Activated T-helper 1 cell treated with anti-CD3 and anti-CD28 coated beads, Interleukin-12 subunit alpha, Interleukin-12 subunit beta, Interleukin-2, Interleukin-4 antibody, amounts not matched to agents 30 ng/mL and 10 ng/mL and 1 ng/mL, durations not matched to agents 14 hours and 24 hours and 36 hours (primary cell): ENCODE measurements at regions not wholly inside any gene's neighbourhood (a gene's known extent, or its start where the extent isn't known, plus 50 kb on each side); places are given as distances from the start of the nearest gene placed in this dataset.

Experiments
- DNase-seq: peaks from one replicate; pipeline ENCODE4 v3.0.0; 2021; ENCODE audit warnings: low spot score
- H3K27ac Mint-ChIP-seq: one replicate; pipeline ENCODE4 v1.8.0; 2021; ENCODE audit warnings: mild to moderate bottlenecking, mixed read lengths
- H3K27me3 Mint-ChIP-seq: one replicate; pipeline ENCODE4 v1.8.0; 2022; ENCODE audit warnings: mild to moderate bottlenecking, moderate library complexity, mixed read lengths; ENCODE audit not compliant: insufficient read depth
- H3K36me3 Mint-ChIP-seq: one replicate; pipeline ENCODE4 v1.8.0; 2021; ENCODE audit warnings: low read depth, mixed read lengths
- H3K4me1 Mint-ChIP-seq: one replicate; pipeline ENCODE4 v1.8.0; 2021; ENCODE audit warnings: low read depth, mixed read lengths
- H3K4me3 Mint-ChIP-seq: one replicate; pipeline ENCODE4 v1.8.0; 2021; ENCODE audit warnings: mild to moderate bottlenecking, moderate library complexity, mixed read lengths
- H3K9me3 Mint-ChIP-seq: one replicate; pipeline ENCODE4 v1.8.0; 2021; ENCODE audit warnings: mixed read lengths
- intact Hi-C: fragments of 100-400 bp; cut with micrococcal nuclease; formaldehyde crosslinking; loops from one replicate; pipeline ENCODE4 v1.15.1; 2024

- H3K9me3 Mint-ChIP-seq = no peaks in the 10 kb centered on the region
- H3K4me1 Mint-ChIP-seq = no peaks in the 10 kb centered on the region
- intact Hi-C loops = no loop called here
- no peak for DNase-seq
- no peaks in the 10 kb centered on the region for H3K27me3 Mint-ChIP-seq
- H3K4me3 Mint-ChIP-seq = no peak overlapping the region
- H3K27ac Mint-ChIP-seq = no peak overlapping the region
- H3K36me3 Mint-ChIP-seq = no peaks in the 10 kb centered on the region
These were observed 183.9 kb upstream of the NCAM1 start for GRCh38 chr11:112777283-112777751.

DNA sequence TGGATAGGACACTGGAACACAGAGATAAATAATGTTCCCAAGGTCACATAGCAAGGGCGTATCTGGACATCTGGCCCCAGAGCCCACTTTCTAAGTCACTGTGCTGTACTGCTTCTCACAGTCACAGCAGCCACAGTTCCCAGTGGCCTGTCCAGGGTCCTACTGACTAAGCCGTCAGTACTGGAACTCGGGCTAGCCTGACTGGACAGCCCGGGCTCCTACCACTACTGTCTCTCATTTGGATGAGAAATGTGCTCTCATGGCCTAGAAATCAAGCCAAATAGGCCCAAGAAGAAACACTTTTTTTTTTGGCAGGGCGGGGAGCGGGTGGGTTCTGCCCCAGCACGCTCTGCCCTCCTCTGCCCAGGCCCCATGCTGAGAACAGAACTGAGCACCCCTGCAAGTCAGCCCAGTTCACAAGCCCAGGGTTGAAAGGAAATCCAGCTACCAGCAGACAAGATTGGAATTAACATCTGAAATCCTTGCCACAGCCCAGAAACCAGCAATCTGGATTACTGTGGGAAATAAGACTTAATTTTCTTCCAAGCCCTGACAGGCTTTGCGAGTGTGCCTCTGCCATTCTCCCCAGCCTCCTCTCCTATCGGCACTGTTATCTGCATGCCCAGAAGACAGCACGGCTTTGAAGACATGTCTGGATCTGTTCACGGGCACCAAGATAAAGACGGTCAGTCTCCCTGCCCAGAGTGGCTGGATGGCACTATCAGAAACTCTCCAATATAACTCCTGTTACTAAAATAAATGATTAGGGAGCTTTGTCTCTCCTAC, 182.9 kb upstream of the NCAM1 start:
- no peaks in the 10 kb centered on the region for H3K9me3 Mint-ChIP-seq

DNA sequence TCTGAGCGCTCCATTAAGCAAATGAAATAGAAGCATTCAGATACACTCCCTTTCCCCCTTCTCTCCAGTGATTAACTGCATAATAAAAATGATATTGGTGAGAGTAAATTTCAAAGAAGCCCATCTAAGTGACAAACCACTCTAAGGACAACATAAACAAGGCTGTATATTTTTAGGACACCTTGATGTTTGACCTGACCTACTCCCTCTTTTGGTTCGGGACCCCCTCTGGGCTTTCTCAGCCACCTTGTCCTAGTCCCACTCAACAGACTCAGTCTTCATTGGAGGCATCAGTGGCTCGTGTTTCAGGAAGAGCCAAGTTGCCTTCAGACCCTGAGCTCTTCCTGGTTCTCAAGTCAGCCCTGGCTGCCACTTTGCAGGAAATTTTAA, 182.3 kb upstream of the NCAM1 start:
- H3K4me1 Mint-ChIP-seq = no peaks in the 10 kb centered on the region
- no peak overlapping the region for H3K27ac Mint-ChIP-seq
- intact Hi-C loops = no loop called here
- no peaks in the 10 kb centered on the region for H3K27me3 Mint-ChIP-seq
- DNase-seq = no peak
- H3K36me3 Mint-ChIP-seq = no peaks in the 10 kb centered on the region
- H3K4me3 Mint-ChIP-seq = no peak overlapping the region
- H3K9me3 Mint-ChIP-seq = no peaks in the 10 kb centered on the region

More for the DNA sequence above, 182.9 kb upstream of the NCAM1 start:
- Mint-ChIP-seq H3K27ac (no peak overlapping the region), H3K4me1 (no peaks in the 10 kb centered on the region), H3K27me3 (no peaks in the 10 kb centered on the region), H3K4me3 (no peak overlapping the region), H3K36me3 (no peaks in the 10 kb centered on the region)
- no peak for DNase-seq
- intact Hi-C loops = no loop called here

- Mint-ChIP-seq H3K4me3 (no peak overlapping the region), H3K4me1 (no peaks in the 10 kb centered on the region), H3K27ac (no peak overlapping the region), H3K36me3 (no peaks in the 10 kb centered on the region), H3K27me3 (no peaks in the 10 kb centered on the region), H3K9me3 (no peaks in the 10 kb centered on the region)
- no peak for DNase-seq
- intact Hi-C loops = no loop called here
These were observed 180.7 kb upstream of the NCAM1 start for GRCh38 chr11:112780351-112781087.

DNA sequence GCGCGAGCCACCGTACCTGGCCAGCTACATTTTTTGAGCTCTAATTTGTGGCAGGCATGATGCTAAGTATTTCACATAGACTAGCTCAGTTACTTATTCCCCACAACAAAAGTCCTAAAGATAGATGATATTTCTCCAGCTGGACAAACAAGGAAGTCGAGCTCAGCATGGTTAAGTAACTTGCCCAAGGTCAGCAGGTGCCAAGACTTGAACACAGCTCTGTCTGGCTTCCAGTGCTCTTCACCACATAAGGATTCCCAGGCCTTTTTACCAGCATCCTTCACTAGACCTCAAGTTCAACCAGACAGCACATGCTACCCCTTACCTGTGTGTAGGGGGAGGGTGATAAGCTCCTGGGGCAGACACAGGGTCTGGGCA, 177.3 kb upstream of the NCAM1 start:
- Mint-ChIP-seq H3K4me3 (no peak overlapping the region), H3K27ac (no peak overlapping the region), H3K36me3 (no peaks in the 10 kb centered on the region), H3K27me3 (no peaks in the 10 kb centered on the region), H3K9me3 (no peaks in the 10 kb centered on the region), H3K4me1 (no peaks in the 10 kb centered on the region)
- no peak for DNase-seq
- intact Hi-C loops = no loop called here

GRCh38 chr11:112784323-112785073, 176.7 kb upstream of the NCAM1 start:
- DNase-seq = no peak
- H3K9me3 Mint-ChIP-seq = no peaks in the 10 kb centered on the region
- H3K27me3 Mint-ChIP-seq = no peaks in the 10 kb centered on the region
- intact Hi-C loops = no loop called here
- H3K4me1 Mint-ChIP-seq = no peaks in the 10 kb centered on the region
- no peak overlapping the region for H3K4me3 Mint-ChIP-seq
- no peaks in the 10 kb centered on the region for H3K36me3 Mint-ChIP-seq
- H3K27ac Mint-ChIP-seq = no peak overlapping the region

DNA sequence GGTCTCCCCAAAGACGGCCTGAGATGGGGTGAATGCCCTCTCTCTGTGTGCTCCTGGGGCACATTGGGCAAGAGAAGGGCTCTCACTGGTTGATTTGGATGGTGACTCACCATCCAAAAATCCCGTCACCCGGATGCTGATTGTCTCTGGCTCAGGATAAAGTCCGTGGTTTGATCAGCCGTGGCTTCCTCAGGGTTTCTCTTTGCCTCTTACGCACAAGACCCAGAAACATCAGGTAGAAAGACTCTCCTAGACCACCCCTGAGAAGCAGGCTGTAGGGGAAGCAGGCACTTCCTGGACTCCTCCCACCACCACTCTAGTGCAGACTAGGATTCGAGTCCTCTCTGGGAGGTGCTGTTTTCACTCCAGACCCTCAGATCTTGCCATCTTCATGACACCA, 176.1 kb upstream of the NCAM1 start:
- intact Hi-C loops = no loop called here
- DNase-seq = no peak
- Mint-ChIP-seq H3K27ac (no peak overlapping the region), H3K9me3 (no peaks in the 10 kb centered on the region), H3K36me3 (no peaks in the 10 kb centered on the region), H3K4me3 (no peak overlapping the region), H3K4me1 (no peaks in the 10 kb centered on the region), H3K27me3 (no peaks in the 10 kb centered on the region)

DNA sequence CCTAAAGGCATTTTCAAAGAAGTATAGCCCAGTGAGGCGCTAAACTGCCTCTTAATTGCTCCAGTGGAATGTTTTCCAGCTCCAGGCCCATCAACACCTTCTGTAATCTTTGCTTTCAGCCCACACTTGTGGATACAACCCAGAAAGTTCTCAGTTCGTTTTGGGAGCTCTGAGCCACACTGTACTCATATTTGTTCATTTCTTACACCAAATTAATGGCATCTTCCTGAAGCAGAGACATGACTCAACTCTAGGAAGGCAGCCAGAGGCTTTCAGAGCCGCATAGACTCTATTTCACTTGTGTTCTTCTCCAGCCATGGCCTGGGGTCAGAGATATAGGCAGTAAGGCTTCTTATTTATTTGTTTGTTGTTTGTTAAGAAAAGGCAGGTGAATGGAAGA, 175.5 kb upstream of the NCAM1 start:
- Mint-ChIP-seq H3K27me3 (no peaks in the 10 kb centered on the region), H3K4me3 (no peak overlapping the region), H3K27ac (no peak overlapping the region), H3K9me3 (no peaks in the 10 kb centered on the region), H3K36me3 (no peaks in the 10 kb centered on the region), H3K4me1 (no peaks in the 10 kb centered on the region)
- intact Hi-C loops = no loop called here
- DNase-seq = no peak

- Mint-ChIP-seq H3K9me3 (no peaks in the 10 kb centered on the region), H3K4me1 (no peaks in the 10 kb centered on the region)
- no peak for DNase-seq
These were observed 175.0 kb upstream of the NCAM1 start for GRCh38 chr11:112786196-112786595.

GRCh38 chr11:112786886-112787530, 174.2 kb upstream of the NCAM1 start:
- no peak overlapping the region for H3K4me3 Mint-ChIP-seq
- H3K36me3 Mint-ChIP-seq = no peaks in the 10 kb centered on the region
- intact Hi-C loops = no loop called here

More at GRCh38 chr11:112786196-112786595, 175.0 kb upstream of the NCAM1 start:
- H3K4me3 Mint-ChIP-seq = no peak overlapping the region
- no peaks in the 10 kb centered on the region for H3K27me3 Mint-ChIP-seq
- no peaks in the 10 kb centered on the region for H3K36me3 Mint-ChIP-seq
- H3K27ac Mint-ChIP-seq = peak overlapping the region; percentile 8
- intact Hi-C loops = no loop called here

DNA sequence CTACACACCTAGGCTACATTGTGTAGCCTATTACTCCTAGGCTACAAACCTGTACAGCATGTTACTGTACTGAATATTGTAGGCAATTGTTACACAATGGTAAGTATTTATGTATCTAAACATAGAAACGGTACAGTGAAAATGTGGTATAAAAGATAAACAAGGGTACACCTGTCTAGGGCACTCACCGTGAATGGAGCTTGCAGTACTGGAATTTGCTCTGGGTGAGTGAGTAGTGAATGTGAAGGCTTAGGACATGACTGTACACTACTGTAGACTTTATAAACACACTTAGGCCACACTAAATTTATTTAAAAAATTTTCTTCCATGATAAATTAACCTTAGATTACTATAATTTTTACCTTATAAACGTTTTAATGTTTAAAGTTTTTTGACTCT, 171.7 kb upstream of the NCAM1 start:
- Mint-ChIP-seq H3K27me3 (no peaks in the 10 kb centered on the region), H3K4me3 (no peak overlapping the region), H3K4me1 (no peaks in the 10 kb centered on the region), H3K9me3 (no peaks in the 10 kb centered on the region), H3K27ac (no peak overlapping the region), H3K36me3 (no peaks in the 10 kb centered on the region)
- DNase-seq = no peak
- intact Hi-C loops = no loop called here

More at GRCh38 chr11:112786886-112787530, 174.2 kb upstream of the NCAM1 start:
- no peak overlapping the region for H3K27ac Mint-ChIP-seq
- no peak for DNase-seq
- H3K9me3 Mint-ChIP-seq = no peaks in the 10 kb centered on the region
- H3K27me3 Mint-ChIP-seq = no peaks in the 10 kb centered on the region
- no peaks in the 10 kb centered on the region for H3K4me1 Mint-ChIP-seq

DNA sequence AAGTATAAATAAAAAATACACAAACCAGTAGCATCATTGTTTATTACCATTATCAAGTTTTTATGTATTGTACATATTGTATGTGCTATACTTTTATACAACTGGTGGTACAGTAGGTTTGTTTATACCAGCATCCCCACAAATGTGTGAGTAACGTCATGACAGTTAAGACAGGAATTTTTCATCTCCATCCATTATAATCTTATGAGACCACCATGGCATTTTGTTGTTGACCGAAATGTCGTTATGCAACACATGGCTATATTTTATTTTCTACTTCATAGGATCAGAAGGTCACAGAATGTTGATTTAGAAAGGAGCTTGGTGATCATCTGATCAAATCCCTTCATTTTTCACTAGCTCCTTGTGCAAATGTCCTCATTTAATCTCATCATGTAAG, 170.9 kb upstream of the NCAM1 start:
- no peak for DNase-seq
- Mint-ChIP-seq H3K36me3 (no peaks in the 10 kb centered on the region), H3K4me1 (no peaks in the 10 kb centered on the region), H3K27me3 (no peaks in the 10 kb centered on the region), H3K4me3 (no peak overlapping the region), H3K9me3 (no peaks in the 10 kb centered on the region), H3K27ac (no peak overlapping the region)
- intact Hi-C loops = no loop called here
